A673 (cell line): ENCODE measurements at regions not wholly inside any gene's neighbourhood (a gene's known extent, or its start where the extent isn't known, plus 50 kb on each side); places are given as distances from the start of the nearest gene placed in this dataset.

Experiments used
- BruUV-seq: library from RNA; stranded (reverse); fragments of 400-500 nt; replicated peaks from 2 replicates; lab custom pipeline; 2021; lab: Mats Ljungman, UMichigan
- CTCF ChIA-PET: fragments of 300-600 bp; sonication (Branson Sonifier 250); formaldehyde crosslinking; loops from one replicate; lab custom pipeline; 2022; ENCODE audit warnings: antibody characterized with exemption; lab: Charles Lee
- POLR2A ChIA-PET: fragments of 300-600 bp; sonication (Branson Sonifier 250); formaldehyde crosslinking; loops from one replicate; lab custom pipeline; 2022; ENCODE audit warnings: antibody characterized with exemption; ENCODE audit not compliant: low non-redundant PET; lab: Charles Lee
- DNase-seq: peaks from one replicate; pipeline ENCODE4 v3.0.0-alpha.2; 2015; ENCODE audit warnings: low spot score
- H3K27ac ChIP-seq: fragments of 200-600 bp; sonication (generic); 2 replicates; pipeline ENCODE4 v1.5.1; 2016; ENCODE audit warnings: mixed run types, low read depth, mild to moderate bottlenecking, mixed read lengths, antibody characterized with exemption, low read length; ENCODE audit not compliant: poor library complexity, severe bottlenecking
- H3K27me3 ChIP-seq: fragments of 200-600 bp; sonication (generic); replicated peaks from 2 replicates; pipeline ENCODE4 v1.6.1; 2017; ENCODE audit warnings: mixed run types, low read depth, mild to moderate bottlenecking, mixed read lengths, antibody characterized with exemption, low read length; ENCODE audit not compliant: insufficient read depth, poor library complexity
- H3K36me3 ChIP-seq: fragments of 200-600 bp; sonication (generic); 2 replicates; pipeline ENCODE4 v1.6.1; 2016; ENCODE audit warnings: mixed run types, mild to moderate bottlenecking, mixed read lengths, antibody characterized with exemption, low read length; ENCODE audit not compliant: insufficient read depth, poor library complexity, severe bottlenecking
- H3K4me1 ChIP-seq: fragments of 200-600 bp; sonication (generic); 2 replicates; pipeline ENCODE4 v1.6.1; 2017; ENCODE audit warnings: mixed run types, mild to moderate bottlenecking, mixed read lengths, antibody characterized with exemption, low read length; ENCODE audit not compliant: insufficient read depth, poor library complexity, severe bottlenecking
- H3K4me3 ChIP-seq: fragments of 200-600 bp; sonication (generic); 2 replicates; pipeline ENCODE4 v1.5.1; 2016; ENCODE audit warnings: low read depth, mixed run types, mild to moderate bottlenecking, mixed read lengths, low read length; ENCODE audit not compliant: poor library complexity, severe bottlenecking
- H3K9me3 ChIP-seq: fragments of 200-600 bp; sonication (generic); 2 replicates; pipeline ENCODE4 v1.6.1; 2016; ENCODE audit warnings: mixed run types, low read depth, mild to moderate bottlenecking, mixed read lengths, antibody characterized with exemption, low read length; ENCODE audit not compliant: poor library complexity, severe bottlenecking
- CTCF ChIP-seq: fragments of 300-800, 200-600 bp; sonication (generic); conservative IDR thresholded peaks from 2 replicates; pipeline ENCODE4 v1.5.1; 2017; ENCODE audit warnings: low read depth, mild to moderate bottlenecking, antibody characterized with exemption, low read length, moderate library complexity, mixed read lengths
- EZH2 ChIP-seq: fragments of 200-600 bp; sonication (generic); IDR thresholded peaks from 2 replicates; pipeline ENCODE4 v1.6.1; 2017; ENCODE audit warnings: borderline replicate concordance, low read depth, mild to moderate bottlenecking, mixed read lengths, antibody characterized with exemption, low read length; ENCODE audit not compliant: poor library complexity, severe bottlenecking
- intact Hi-C: fragments of 100-400 bp; cut with micrococcal nuclease; formaldehyde crosslinking; loops from one replicate; pipeline ENCODE4 v1.10.0; 2022; ENCODE audit not compliant: unreplicated experiment

- H3K27me3 ChIP-seq, result no peaks in the 10 kb centered on the region
- H3K4me3 ChIP-seq, result no peak overlapping the region
- no TSS peak for BruUV-seq
- intact Hi-C loops, result no loop called here
- H3K4me1 ChIP-seq, result no peaks in the 10 kb centered on the region
- no peak for DNase-seq
- CTCF ChIA-PET, result no interaction called here
- TF ChIP-seq CTCF, result no peak
- TF ChIP-seq EZH2, result no peak
- no peak overlapping the region for H3K27ac ChIP-seq
- POLR2A ChIA-PET, result no interaction called here
- no peaks in the 10 kb centered on the region for H3K9me3 ChIP-seq
- no peaks in the 10 kb centered on the region for H3K36me3 ChIP-seq
These were observed 762.5 kb upstream of the FLRT2 start for GRCh38 chr14:84767434-84767833.

GRCh38 chr14:84770030-84770429, 759.9 kb upstream of the FLRT2 start:
- ChIA-PET POLR2A (no interaction called here), CTCF (no interaction called here)
- no peak overlapping the region for H3K27ac ChIP-seq
- H3K27me3 ChIP-seq, result no peaks in the 10 kb centered on the region
- TF ChIP-seq CTCF, result no peak
- no peak for TF ChIP-seq EZH2
- no TSS peak for BruUV-seq
- no peak for DNase-seq
- H3K9me3 ChIP-seq, result no peaks in the 10 kb centered on the region
- H3K4me1 ChIP-seq, result no peaks in the 10 kb centered on the region
- intact Hi-C loops, result no loop called here
- no peaks in the 10 kb centered on the region for H3K36me3 ChIP-seq
- no peak overlapping the region for H3K4me3 ChIP-seq

GRCh38 chr14:84777356-84777755, 752.6 kb upstream of the FLRT2 start:
- H3K27ac ChIP-seq, result no peak overlapping the region
- intact Hi-C loops, result no loop called here
- H3K27me3 ChIP-seq, result no peaks in the 10 kb centered on the region
- no TSS peak for BruUV-seq
- CTCF ChIA-PET, result no interaction called here
- H3K36me3 ChIP-seq, result no peaks in the 10 kb centered on the region
- no peaks in the 10 kb centered on the region for H3K4me1 ChIP-seq
- POLR2A ChIA-PET, result no interaction called here
- no peaks in the 10 kb centered on the region for H3K9me3 ChIP-seq
- H3K4me3 ChIP-seq, result no peak overlapping the region
- TF ChIP-seq CTCF (no peak), EZH2 (no peak)
- DNase-seq, result no peak
